ENCODE measurements at regions not wholly inside any gene's neighbourhood (a gene's known extent, or its start where the extent isn't known, plus 50 kb on each side); places are given as distances from the start of the nearest gene placed in this dataset.

- DNase-seq (ENCODE audit: low read depth), result no peak
- TF ChIP-seq CTCF (IDR thresholded peaks at IDR 0.05; ENCODE audit: low read depth, low read length) (no peak), POLR2A (IDR thresholded peaks at IDR 0.05; ENCODE audit: extremely low read depth, insufficient read length) (no peak), MYC (IDR thresholded peaks at IDR 0.05; ENCODE audit: low read depth, low read length) (no peak)
- TF ChIP-seq, protein P1, sequence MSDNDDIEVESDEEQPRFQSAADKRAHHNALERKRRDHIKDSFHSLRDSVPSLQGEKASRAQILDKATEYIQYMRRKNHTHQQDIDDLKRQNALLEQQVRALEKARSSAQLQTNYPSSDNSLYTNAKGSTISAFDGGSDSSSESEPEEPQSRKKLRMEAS (IDR thresholded peaks at IDR 0.05; ENCODE audit: low read depth, low read length), result no peak
- no peak overlapping the region for H3K4me3 ChIP-seq (ENCODE audit: low read depth, low read length)
These were observed 118.6 kb upstream of the GADL1 start for GRCh38 chr3:31013090-31013489.

DNA sequence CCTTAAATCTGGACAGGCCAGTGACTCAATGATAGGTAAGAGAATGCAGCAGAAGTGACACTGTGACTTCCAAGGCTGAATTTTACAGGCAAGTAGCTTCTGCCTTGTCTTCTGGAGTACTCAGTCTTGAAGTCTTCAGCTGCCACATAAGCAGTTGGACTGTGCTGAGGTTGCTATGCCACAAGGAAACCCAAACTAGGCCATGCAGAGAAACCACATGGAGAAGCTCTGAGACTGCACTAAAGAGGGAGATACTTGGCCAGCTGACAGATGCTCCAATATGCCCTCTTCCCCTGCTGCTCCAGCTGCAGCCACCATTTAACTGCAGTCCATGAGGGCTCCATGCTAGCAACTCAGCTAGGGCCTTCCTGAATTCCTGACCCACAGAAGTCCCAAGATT, 119.4 kb upstream of the GADL1 start:
- TF ChIP-seq CTCF (IDR thresholded peaks at IDR 0.05; ENCODE audit: low read depth, low read length), result no peak
- TF ChIP-seq POLR2A (IDR thresholded peaks at IDR 0.05; ENCODE audit: extremely low read depth, insufficient read length), result no peak
- TF ChIP-seq, protein P1 (IDR thresholded peaks at IDR 0.05; ENCODE audit: low read depth, low read length), result no peak
- no peak for TF ChIP-seq MYC (IDR thresholded peaks at IDR 0.05; ENCODE audit: low read depth, low read length)
- DNase-seq (ENCODE audit: low read depth), result no peak
- no peak overlapping the region for H3K4me3 ChIP-seq (ENCODE audit: low read depth, low read length)

GRCh38 chr3:31014317-31015040, 120.0 kb upstream of the GADL1 start:
- no peak for DNase-seq (ENCODE audit: low read depth)
- TF ChIP-seq, protein P1 (IDR thresholded peaks at IDR 0.05; ENCODE audit: low read depth, low read length), result no peak
- TF ChIP-seq POLR2A (IDR thresholded peaks at IDR 0.05; ENCODE audit: extremely low read depth, insufficient read length) (no peak), MYC (IDR thresholded peaks at IDR 0.05; ENCODE audit: low read depth, low read length) (no peak), CTCF (IDR thresholded peaks at IDR 0.05; ENCODE audit: low read depth, low read length) (no peak)
- H3K4me3 ChIP-seq (ENCODE audit: low read depth, low read length), result no peak overlapping the region

GRCh38 chr3:31016196-31016595, 121.7 kb upstream of the GADL1 start:
- no peak for DNase-seq (ENCODE audit: low read depth)
- H3K4me3 ChIP-seq (ENCODE audit: low read depth, low read length), result no peak overlapping the region
- TF ChIP-seq CTCF (IDR thresholded peaks at IDR 0.05; ENCODE audit: low read depth, low read length), result no peak
- no peak for TF ChIP-seq MYC (IDR thresholded peaks at IDR 0.05; ENCODE audit: low read depth, low read length)
- TF ChIP-seq, protein P1 (IDR thresholded peaks at IDR 0.05; ENCODE audit: low read depth, low read length), result no peak
- no peak for TF ChIP-seq POLR2A (IDR thresholded peaks at IDR 0.05; ENCODE audit: extremely low read depth, insufficient read length)

- TF ChIP-seq, protein P1 (IDR thresholded peaks at IDR 0.05; ENCODE audit: low read depth, low read length), result no peak
- TF ChIP-seq POLR2A (IDR thresholded peaks at IDR 0.05; ENCODE audit: extremely low read depth, insufficient read length), result no peak
- no peak for TF ChIP-seq CTCF (IDR thresholded peaks at IDR 0.05; ENCODE audit: low read depth, low read length)
- TF ChIP-seq MYC (IDR thresholded peaks at IDR 0.05; ENCODE audit: low read depth, low read length), result no peak
These were observed 128.3 kb upstream of the GADL1 start for GRCh38 chr3:31022716-31023115.

More at GRCh38 chr3:31022716-31023115, 128.3 kb upstream of the GADL1 start:
- no peak for DNase-seq (ENCODE audit: low read depth)
- H3K4me3 ChIP-seq (ENCODE audit: low read depth, low read length), result no peak overlapping the region
